Activated CD4-positive, alpha-beta T cell treated with anti-CD3 and anti-CD28 coated beads for 36 hours (primary cell): ENCODE measurements at regions not wholly inside any gene's neighbourhood (a gene's known extent, or its start where the extent isn't known, plus 50 kb on each side); places are given as distances from the start of the nearest gene placed in this dataset.

Experiments used
- ATAC-seq: fragments of 200-7000 bp; cut with Tn5 transposase; one replicate; pipeline ENCODE4 v1.10.0; 2021; ENCODE audit warnings: mild to moderate bottlenecking, moderate library complexity
- CTCF ChIA-PET: fragments of 350-600 bp; sonication (Branson Sonifier 250); formaldehyde crosslinking; loops from one replicate; lab custom pipeline; 2021; ENCODE audit warnings: antibody characterized with exemption; lab: Charles Lee
- POLR2A ChIA-PET: fragments of 350-600 bp; sonication (Branson Sonifier 250); formaldehyde crosslinking; loops from one replicate; lab custom pipeline; 2021; ENCODE audit warnings: antibody characterized with exemption, inconsistent platforms; lab: Charles Lee
- DNase-seq: peaks from one replicate; pipeline ENCODE4 v3.0.0-alpha.2; 2020
- H3K27ac Mint-ChIP-seq: one replicate; pipeline ENCODE4 v1.8.0; 2021; ENCODE audit warnings: mixed read lengths
- H3K27me3 Mint-ChIP-seq: one replicate; pipeline ENCODE4 v1.8.0; 2021; ENCODE audit warnings: mixed read lengths
- H3K36me3 Mint-ChIP-seq: one replicate; pipeline ENCODE4 v1.8.0; 2021; ENCODE audit warnings: low read depth, mixed read lengths
- H3K4me1 Mint-ChIP-seq: one replicate; pipeline ENCODE4 v1.8.0; 2021; ENCODE audit warnings: mixed read lengths
- H3K4me3 Mint-ChIP-seq: one replicate; pipeline ENCODE4 v1.8.0; 2021; ENCODE audit warnings: mild to moderate bottlenecking, moderate library complexity, mixed read lengths
- H3K9me3 Mint-ChIP-seq: one replicate; pipeline ENCODE4 v1.8.0; 2021; ENCODE audit warnings: low read depth, mixed read lengths
- intact Hi-C, 2 experiments: fragments of 100-400 bp; cut with DNase I in 1 of 2; cut with micrococcal nuclease in 1 of 2; formaldehyde crosslinking; loops; one replicate each; pipeline versions ENCODE4 v1.14.2 to v1.15.1; 2022 to 2024; cut with DNase I, micrococcal nuclease

DNA sequence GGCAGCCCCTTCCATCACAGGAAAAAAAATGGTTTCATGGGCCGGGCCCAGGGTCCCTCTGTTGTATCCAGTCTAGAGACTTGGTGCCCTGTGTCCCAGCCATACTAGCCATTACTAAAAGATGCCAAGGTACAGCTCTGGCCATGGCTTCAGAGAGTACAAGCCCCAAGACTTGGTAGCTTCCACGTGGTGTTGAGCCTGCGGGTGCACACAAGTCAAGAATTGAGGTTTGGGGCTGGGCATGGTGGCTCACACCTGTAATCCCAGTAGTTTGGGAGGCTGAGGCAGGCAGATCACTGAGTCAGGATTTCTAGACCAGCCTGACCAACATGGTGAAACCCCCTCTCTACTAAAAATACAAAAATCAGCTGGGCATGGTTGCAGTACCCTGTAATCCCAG lies 214.3 kb downstream of the LIG4 start:
- DNase-seq (no peak), ATAC-seq (no peak)
- no peaks in the 10 kb centered on the region for H3K36me3 Mint-ChIP-seq
- ChIA-PET POLR2A (no interaction called here), CTCF (no interaction called here)
- no peak overlapping the region for H3K4me3 Mint-ChIP-seq
- peaks cover 3% of the 10 kb centered on the region for H3K9me3 Mint-ChIP-seq
- no peaks in the 10 kb centered on the region for H3K27me3 Mint-ChIP-seq
- intact Hi-C loops: no loop called here
- no peak overlapping the region for H3K27ac Mint-ChIP-seq
- no peaks in the 10 kb centered on the region for H3K4me1 Mint-ChIP-seq

DNA sequence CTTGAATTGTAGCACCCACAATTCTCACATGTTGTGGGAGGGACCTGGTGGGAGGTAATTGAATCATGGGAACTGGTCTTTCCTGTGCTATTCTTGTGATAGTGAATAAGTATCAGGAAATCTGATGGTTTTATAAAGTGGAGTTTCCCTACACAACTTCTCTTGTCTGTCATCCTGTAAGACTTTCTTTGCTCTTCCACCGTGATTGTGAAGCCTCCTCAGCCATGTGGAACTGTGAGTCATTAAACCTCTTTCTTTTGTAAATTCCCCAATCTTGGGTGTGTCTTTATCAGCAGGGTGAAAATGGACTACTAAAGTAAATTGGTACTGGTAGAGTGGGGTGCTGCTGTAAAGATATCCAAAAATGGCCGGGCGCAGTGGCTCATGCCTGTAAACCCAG lies 215.6 kb downstream of the LIG4 start:
- intact Hi-C loops: no loop called here
- Mint-ChIP-seq H3K27me3 (no peaks in the 10 kb centered on the region), H3K4me3 (no peak overlapping the region), H3K27ac (no peak overlapping the region), H3K36me3 (no peaks in the 10 kb centered on the region), H3K4me1 (no peaks in the 10 kb centered on the region), H3K9me3 (peaks cover 3% of the 10 kb centered on the region)
- no peak for DNase-seq
- ChIA-PET CTCF (interaction anchor here (1.5 kb wide), 1 partner anchor 15 kb away, joined by 3 read pairs; no protein-coding TSS in a partner anchor), POLR2A (no interaction called here)
- ATAC-seq: no peak

DNA sequence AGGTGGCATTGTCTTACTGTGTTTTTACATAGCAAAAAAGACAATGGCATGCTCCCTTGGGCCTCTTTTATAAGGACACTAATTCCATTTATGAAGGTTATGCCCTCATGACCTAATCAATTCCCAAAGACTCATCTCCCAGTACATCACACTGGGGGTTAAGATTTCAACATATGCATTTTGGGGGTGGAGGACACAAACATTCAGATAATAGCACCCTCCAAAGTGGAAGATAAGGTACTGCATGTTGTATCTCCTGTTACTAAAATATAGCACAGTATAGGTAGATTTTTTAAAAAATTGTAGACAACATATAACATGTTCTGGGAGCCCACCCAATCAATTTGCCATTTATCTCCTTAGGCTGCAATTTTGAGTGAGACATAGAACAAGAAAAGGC lies 221.2 kb downstream of the LIG4 start:
- Mint-ChIP-seq H3K27ac (no peak overlapping the region), H3K9me3 (peaks cover 2% of the 10 kb centered on the region), H3K27me3 (no peaks in the 10 kb centered on the region), H3K36me3 (no peaks in the 10 kb centered on the region), H3K4me1 (no peaks in the 10 kb centered on the region), H3K4me3 (no peak overlapping the region)
- intact Hi-C loops: no loop called here
- POLR2A ChIA-PET: no interaction called here
- no peak for ATAC-seq
- no peak for DNase-seq
- CTCF ChIA-PET: no interaction called here

DNA sequence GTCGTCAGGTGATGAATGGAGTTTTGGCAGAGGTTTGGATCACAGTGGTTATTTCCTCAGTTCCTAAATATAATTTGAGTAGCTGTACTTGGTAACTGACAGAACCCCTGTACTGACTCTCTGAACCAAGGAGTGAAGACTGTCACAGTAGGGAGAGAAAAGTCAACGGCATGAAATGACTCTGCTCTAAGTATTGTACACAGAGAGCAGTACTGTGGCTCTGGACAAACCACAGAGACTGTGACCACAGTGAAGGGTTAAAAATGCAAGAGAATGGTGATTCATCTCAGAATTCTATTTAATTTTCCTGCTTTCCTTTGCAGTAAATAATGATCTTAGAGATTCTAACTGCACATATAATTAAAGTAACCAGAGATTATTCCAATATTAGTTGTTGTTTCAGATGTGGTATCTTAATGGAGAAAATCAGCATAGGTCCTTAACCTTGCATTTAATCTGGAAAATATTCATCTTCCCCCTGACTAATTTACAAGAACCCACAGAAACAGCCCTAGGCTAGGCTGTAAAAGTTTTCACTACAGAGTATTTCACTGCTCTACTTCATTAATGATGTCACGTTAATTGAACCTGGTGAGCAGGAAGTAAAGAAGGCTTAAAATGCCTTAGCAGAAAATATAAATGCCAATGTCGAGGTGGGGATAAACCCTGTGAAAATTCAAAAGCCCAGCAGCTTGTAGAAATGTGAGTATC lies 221.9 kb downstream of the LIG4 start:
- CTCF ChIA-PET: no interaction called here
- ATAC-seq (no peak), DNase-seq (no peak)
- intact Hi-C loops: no loop called here
- Mint-ChIP-seq H3K4me1 (no peaks in the 10 kb centered on the region), H3K27me3 (no peaks in the 10 kb centered on the region), H3K4me3 (no peak overlapping the region), H3K27ac (no peak overlapping the region), H3K9me3 (peaks cover 1% of the 10 kb centered on the region), H3K36me3 (no peaks in the 10 kb centered on the region)
- POLR2A ChIA-PET: no interaction called here

DNA sequence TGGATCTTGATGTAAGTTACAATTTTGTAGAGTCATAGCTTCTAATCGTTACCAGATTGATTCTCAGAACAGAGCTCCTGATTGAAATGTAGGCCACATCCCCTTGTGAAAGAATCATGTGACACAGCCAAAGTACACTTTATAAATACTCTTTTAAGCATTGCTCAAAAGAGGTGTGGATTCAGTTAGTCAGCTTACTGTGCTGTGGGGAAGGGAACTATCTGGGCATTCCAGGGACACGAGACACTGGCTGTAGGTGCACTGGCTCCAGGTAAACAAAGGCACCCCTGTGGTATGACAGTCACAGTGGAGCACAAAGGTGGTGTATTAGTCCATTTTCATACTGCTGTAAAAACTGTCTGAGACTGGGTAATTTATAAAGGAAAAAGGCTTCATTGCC lies 222.8 kb downstream of the LIG4 start:
- H3K27me3 Mint-ChIP-seq: no peaks in the 10 kb centered on the region
- no peak for DNase-seq
- POLR2A ChIA-PET: no interaction called here
- no peaks in the 10 kb centered on the region for H3K36me3 Mint-ChIP-seq
- no peak for ATAC-seq
- H3K4me1 Mint-ChIP-seq: no peaks in the 10 kb centered on the region
- H3K9me3 Mint-ChIP-seq: no peaks in the 10 kb centered on the region
- no peak overlapping the region for H3K27ac Mint-ChIP-seq
- intact Hi-C loops: no loop called here
- no peak overlapping the region for H3K4me3 Mint-ChIP-seq
- CTCF ChIA-PET: interaction anchor here (0.7 kb wide), 1 partner anchor 487 kb away, joined by 4 read pairs; no protein-coding TSS in a partner anchor

DNA sequence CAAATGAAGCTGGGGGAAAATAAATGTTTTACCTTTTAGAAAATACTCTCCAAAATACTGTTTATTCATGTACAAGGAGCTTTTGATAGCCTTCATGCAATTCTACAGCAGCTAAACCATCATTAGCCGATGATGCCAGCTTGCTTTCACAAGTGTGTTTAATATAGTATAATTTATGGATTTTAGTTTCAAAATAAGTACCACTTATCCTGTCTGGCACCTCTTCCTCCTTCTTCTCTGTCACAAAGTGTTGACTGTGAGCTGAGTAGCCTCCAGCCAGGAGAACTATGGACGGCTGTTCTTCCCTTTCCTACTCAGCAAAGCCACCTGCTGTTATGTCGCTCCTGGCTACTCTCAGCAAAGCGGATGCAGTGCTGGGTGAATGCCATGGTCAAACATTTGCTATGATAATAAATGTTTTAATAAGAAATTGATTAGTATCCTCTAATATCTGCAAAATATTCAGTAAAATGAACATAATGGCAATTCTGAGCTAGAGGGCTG lies 238.2 kb downstream of the LIG4 start:
- ATAC-seq: no peak
- no peak overlapping the region for H3K4me3 Mint-ChIP-seq
- no peak overlapping the region for H3K27ac Mint-ChIP-seq
- H3K9me3 Mint-ChIP-seq: no peaks in the 10 kb centered on the region
- no peaks in the 10 kb centered on the region for H3K4me1 Mint-ChIP-seq
- H3K36me3 Mint-ChIP-seq: no peaks in the 10 kb centered on the region
- CTCF ChIA-PET: no interaction called here
- intact Hi-C loops: no loop called here
- H3K27me3 Mint-ChIP-seq: no peaks in the 10 kb centered on the region
- DNase-seq: no peak
- POLR2A ChIA-PET: no interaction called here

DNA sequence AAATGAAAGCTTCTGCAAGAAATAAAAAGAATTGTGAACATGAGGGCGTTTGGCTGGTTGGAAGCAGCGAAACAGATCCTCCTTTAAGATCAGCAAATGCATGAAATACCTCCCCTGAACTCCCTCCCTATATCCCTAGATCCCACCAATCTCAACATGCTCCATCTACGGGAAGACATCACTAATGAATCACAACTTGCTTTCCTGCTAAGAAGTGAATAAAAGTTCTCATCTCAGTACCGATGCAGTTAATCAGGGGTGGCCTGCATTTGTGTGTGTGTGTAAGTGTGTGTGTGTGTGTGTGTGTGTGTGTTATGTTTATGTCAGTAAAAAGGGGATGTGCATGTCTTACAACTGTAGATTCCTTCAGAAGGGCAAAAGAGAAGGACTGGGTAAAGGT lies 238.7 kb downstream of the LIG4 start:
- no peak overlapping the region for H3K4me3 Mint-ChIP-seq
- H3K9me3 Mint-ChIP-seq: no peaks in the 10 kb centered on the region
- H3K27ac Mint-ChIP-seq: no peak overlapping the region
- H3K27me3 Mint-ChIP-seq: no peaks in the 10 kb centered on the region
- intact Hi-C loops: no loop called here
- ATAC-seq (no peak), DNase-seq (no peak)
- no peaks in the 10 kb centered on the region for H3K4me1 Mint-ChIP-seq
- CTCF ChIA-PET: no interaction called here
- no peaks in the 10 kb centered on the region for H3K36me3 Mint-ChIP-seq
- POLR2A ChIA-PET: no interaction called here

DNA sequence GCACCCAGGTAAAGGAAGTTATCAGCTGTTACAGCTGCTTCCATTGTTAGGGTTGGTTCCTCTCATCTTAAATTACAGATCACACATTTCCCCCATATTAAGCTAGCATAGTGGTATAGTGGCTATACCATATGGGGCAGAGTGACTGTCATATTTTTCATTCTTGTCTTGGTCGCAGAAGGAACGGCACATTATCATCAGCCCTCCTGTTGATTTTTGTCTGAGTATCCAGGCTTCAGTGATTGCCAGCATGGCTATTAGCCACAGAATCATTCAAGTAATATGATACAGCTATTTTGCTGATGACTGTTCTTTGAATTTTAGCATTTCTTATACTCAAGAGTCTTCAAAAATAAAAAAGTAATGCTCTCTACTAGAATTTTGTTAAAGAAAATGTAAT lies 240.9 kb downstream of the LIG4 start:
- Mint-ChIP-seq H3K9me3 (no peaks in the 10 kb centered on the region), H3K27me3 (no peaks in the 10 kb centered on the region)

DNA sequence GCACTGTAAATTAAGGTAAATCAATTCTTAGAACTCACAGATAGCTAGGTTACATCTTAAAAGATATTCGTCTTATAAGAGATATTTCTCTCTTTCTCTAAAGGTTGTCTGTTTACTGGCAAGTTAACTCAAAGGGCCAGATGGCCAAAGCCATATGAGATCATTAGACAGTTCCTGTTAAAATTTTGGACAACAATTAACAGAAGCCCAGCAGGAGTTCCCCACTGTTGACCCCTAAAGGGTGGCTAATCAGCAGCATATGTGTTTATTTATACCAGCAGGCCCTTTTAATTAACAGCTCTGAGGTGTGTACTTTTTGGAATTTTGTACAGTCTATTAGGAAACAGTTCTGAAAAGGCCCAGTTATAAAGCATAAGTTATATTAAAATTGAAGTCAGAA lies 245.8 kb downstream of the LIG4 start:
- intact Hi-C loops: no loop called here
- DNase-seq (no peak), ATAC-seq (no peak)
- no peaks in the 10 kb centered on the region for H3K4me1 Mint-ChIP-seq
- H3K27me3 Mint-ChIP-seq: no peaks in the 10 kb centered on the region
- H3K4me3 Mint-ChIP-seq: no peak overlapping the region
- no peaks in the 10 kb centered on the region for H3K9me3 Mint-ChIP-seq
- POLR2A ChIA-PET: no interaction called here
- CTCF ChIA-PET: no interaction called here
- no peak overlapping the region for H3K27ac Mint-ChIP-seq
- H3K36me3 Mint-ChIP-seq: no peaks in the 10 kb centered on the region

More for the DNA sequence above, 240.9 kb downstream of the LIG4 start:
- DNase-seq (no peak), ATAC-seq (no peak)
- ChIA-PET CTCF (no interaction called here), POLR2A (no interaction called here)
- Mint-ChIP-seq H3K4me1 (no peaks in the 10 kb centered on the region), H3K27ac (no peak overlapping the region), H3K4me3 (no peak overlapping the region), H3K36me3 (no peaks in the 10 kb centered on the region)
- intact Hi-C loops: no loop called here

DNA sequence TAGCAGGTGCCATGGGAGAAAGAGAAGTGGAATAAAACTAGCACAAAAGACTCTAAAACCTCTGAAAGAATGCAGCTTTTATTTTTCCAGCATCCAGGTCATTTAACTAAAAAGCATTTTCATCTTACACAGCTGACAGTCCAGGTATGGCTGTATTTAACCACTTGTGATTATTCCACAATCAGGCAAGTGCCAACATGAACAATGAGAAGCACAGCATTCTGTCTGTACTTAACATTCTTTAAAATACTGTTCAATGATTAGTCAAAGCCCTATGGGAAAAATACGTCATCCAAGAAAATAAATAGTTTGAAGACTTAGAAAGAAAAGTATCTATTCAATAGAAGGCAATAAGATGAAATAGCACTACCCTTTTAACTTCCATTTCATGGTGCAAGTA lies 246.9 kb downstream of the LIG4 start:
- Mint-ChIP-seq H3K27me3 (no peaks in the 10 kb centered on the region), H3K27ac (no peak overlapping the region), H3K4me1 (no peaks in the 10 kb centered on the region), H3K9me3 (no peaks in the 10 kb centered on the region), H3K4me3 (no peak overlapping the region), H3K36me3 (no peaks in the 10 kb centered on the region)
- ChIA-PET POLR2A (no interaction called here), CTCF (no interaction called here)
- intact Hi-C loops: no loop called here
- ATAC-seq (no peak), DNase-seq (no peak)

DNA sequence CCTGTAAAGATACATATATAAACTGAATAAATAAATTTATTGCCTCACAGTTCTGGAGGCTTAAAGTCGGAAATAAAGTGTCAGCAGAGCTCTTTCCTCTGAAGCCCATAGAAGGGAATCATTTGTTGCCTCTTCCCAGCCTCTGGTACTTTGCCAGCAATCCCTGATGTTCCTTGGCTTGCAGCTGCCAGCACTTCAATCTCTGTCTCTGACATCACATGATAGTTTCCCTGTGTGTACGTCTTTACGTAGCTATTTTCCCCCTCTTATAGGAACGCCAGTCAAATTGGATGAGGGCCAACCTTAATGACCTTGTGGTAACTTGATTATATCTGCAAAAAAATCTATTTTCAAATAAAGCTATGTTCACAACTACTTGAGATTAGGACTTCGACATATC lies 250.9 kb downstream of the LIG4 start:
- Mint-ChIP-seq H3K27me3 (no peaks in the 10 kb centered on the region), H3K36me3 (no peaks in the 10 kb centered on the region), H3K27ac (no peak overlapping the region), H3K9me3 (peaks cover 4% of the 10 kb centered on the region), H3K4me3 (no peak overlapping the region), H3K4me1 (no peaks in the 10 kb centered on the region)
- ATAC-seq (no peak), DNase-seq (no peak)
- POLR2A ChIA-PET: no interaction called here
- CTCF ChIA-PET: no interaction called here
- intact Hi-C loops: no loop called here

DNA sequence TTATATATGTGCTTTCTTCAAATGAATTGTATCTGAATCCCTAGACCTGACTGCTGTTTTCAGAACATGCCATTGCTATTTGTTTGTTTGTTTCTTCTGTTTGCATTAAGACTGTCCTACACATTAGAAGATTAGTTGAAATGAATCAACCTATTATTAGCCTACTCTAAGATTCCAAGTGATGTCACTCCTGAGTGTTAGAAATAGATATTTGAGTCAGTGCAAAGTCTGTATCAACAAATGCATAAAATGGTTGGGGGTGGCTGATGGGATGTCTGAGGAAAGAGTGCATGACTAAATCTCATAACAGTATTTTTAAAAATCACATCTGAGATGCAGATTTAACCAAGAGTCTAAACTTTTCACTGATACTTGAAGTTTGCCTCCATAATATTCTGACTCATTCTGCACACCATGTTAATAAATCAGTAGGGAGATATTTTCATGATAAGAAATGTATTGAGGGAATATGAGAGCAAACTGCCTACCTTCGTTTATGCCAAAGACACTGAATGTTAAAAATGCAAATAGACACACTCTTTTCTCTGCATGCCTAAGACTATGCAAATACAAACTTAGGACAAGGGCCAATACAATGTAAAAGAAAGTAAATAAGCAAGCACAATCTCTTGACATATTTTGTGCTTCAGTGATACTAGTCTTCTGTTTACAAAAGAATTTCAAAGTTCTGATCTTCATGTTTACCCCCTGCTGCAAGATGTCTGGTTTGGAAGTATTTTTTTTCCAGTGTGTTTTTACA lies 253.3 kb downstream of the LIG4 start:
- Mint-ChIP-seq H3K36me3 (no peaks in the 10 kb centered on the region), H3K4me1 (no peaks in the 10 kb centered on the region), H3K4me3 (no peak overlapping the region), H3K27me3 (no peaks in the 10 kb centered on the region), H3K27ac (no peak overlapping the region), H3K9me3 (peaks cover 4% of the 10 kb centered on the region)
- intact Hi-C loops: no loop called here
- DNase-seq: no peak
- CTCF ChIA-PET: no interaction called here
- ATAC-seq: no peak
- POLR2A ChIA-PET: no interaction called here
